OCI-LY3 (cell line): ENCODE measurements at regions not wholly inside any gene's neighbourhood (a gene's known extent, or its start where the extent isn't known, plus 50 kb on each side); places are given as distances from the start of the nearest gene placed in this dataset.

ENCODE experiments used
- CTCF ChIP-seq: fragments of 200-600, 300-600 bp; sonication (generic); IDR thresholded peaks from 2 replicates; pipeline ENCODE4 v1.5.1; 2014; ENCODE audit warnings: antibody characterized with exemption, low read length, low read depth
- EZH2phosphoT487 ChIP-seq: fragments of 200-600 bp; shearing (Covaris generic); IDR thresholded peaks from 2 replicates; pipeline ENCODE4 v1.6.1; 2018; ENCODE audit warnings: antibody characterized with exemption, mixed run types, low read depth

- TF ChIP-seq CTCF: no peak
- no peak for TF ChIP-seq EZH2phosphoT487
Observed at GRCh38 chr13:73810647-73811046, 323.6 kb downstream of the KLF12 start.
